ENCODE measurements at regions not wholly inside any gene's neighbourhood (a gene's known extent, or its start where the extent isn't known, plus 50 kb on each side); places are given as distances from the start of the nearest gene placed in this dataset.

DNA sequence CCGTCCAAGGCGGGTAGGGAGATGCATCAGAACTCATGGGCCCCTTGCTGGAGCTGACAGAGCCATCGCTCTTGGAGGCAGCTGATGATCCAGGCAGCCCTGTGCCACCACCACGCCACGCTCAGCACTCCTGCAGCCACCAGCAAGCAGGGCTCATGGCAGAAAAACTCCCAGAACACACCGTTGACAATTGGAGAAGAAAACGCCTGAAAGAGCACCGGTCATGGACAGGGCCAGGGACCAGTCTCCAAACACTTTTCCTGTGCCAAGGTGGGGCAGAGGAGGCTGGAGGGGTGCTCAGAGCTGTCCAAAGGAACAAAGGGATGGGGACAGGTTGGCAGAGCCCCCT, 132.2 kb downstream of the FOXL1 start:
- TF ChIP-seq CTCF (conservative IDR thresholded peaks at IDR 0.05 in 1 of 2, IDR thresholded peaks at IDR 0.05 in 1 of 2; ENCODE audit: low read depth in 1 of 2, low read length in 2 of 2) (no peak), EZH2 (IDR thresholded peaks at IDR 0.05; ENCODE audit: low read length, missing control alignments) (no peak)
